K562 (cell line): ENCODE measurements at regions not wholly inside any gene's neighbourhood (a gene's known extent, or its start where the extent isn't known, plus 50 kb on each side); places are given as distances from the start of the nearest gene placed in this dataset.

Experiments used
- ATAC-seq: fragments of 200-7000 bp; cut with Tn5 transposase; 3 replicates; pipeline ENCODE4 v1.9.1; 2020; ENCODE audit warnings: moderate library complexity
- BruUV-seq: library from RNA; stranded (reverse); fragments of 400-500 nt; replicated peaks from 2 replicates; lab custom pipeline; 2021; lab: Mats Ljungman, UMichigan
- CTCF ChIA-PET: fragments of 300-600 bp; formaldehyde crosslinking; extraction: SDS; loops from one replicate; lab custom pipeline; 2021; ENCODE audit warnings: low intra/inter-chr PET ratio; lab: Yijun Ruan, JAX
- POLR2A ChIA-PET: fragments of 300-600, 350-650 bp; sonication (Branson Sonifier 250); formaldehyde crosslinking; extraction: SDS; loops from one replicate; lab custom pipeline; 2021; ENCODE audit warnings: antibody characterized with exemption, inconsistent platforms; lab: Yijun Ruan, JAX
- DNase-seq, 4 experiments: peaks; one replicate each; pipeline versions ENCODE4 v3.0.0 to v3.0.0-alpha.2; 2011 to 2018; ENCODE audit warnings: low spot score in 3 of 4, mixed read lengths in 3 of 4; ENCODE audit errors: extremely low read depth in 1 of 4
- FAIRE-seq: peaks from 2 replicates; lab custom pipeline; 2011; peaks lifted over from hg19 to GRCh38; lab: Jason Lieb, UNC
- H2AFZ ChIP-seq: 2 replicates; pipeline ENCODE4 v1.6.0; 2011; ENCODE audit warnings: low read depth, low read length, control low read depth, inconsistent platforms
- H3K27ac ChIP-seq: fragments of 200-600 bp; 3 replicates; pipeline ENCODE4 v1.8.0; 2011; ENCODE audit warnings: low read depth, mild to moderate bottlenecking, control low read depth, inconsistent platforms, low read length, moderate library complexity, mixed read lengths; ENCODE audit errors: extremely low read depth
- H3K27me3 ChIP-seq, 2 experiments: fragments of 300-600 bp in 1 of 2; 2 replicates in 1 of 2; 3 replicates in 1 of 2; pipeline versions ENCODE4 v1.6.0 to v1.8.0; 2011; ENCODE audit warnings: inconsistent platforms in 2 of 2, low read length in 2 of 2, mild to moderate bottlenecking in 1 of 2, mixed read lengths in 1 of 2, moderate library complexity in 1 of 2; ENCODE audit not compliant: control insufficient read depth in 2 of 2, insufficient read depth in 2 of 2
- H3K36me3 ChIP-seq: fragments of 300-600 bp; 3 replicates; pipeline ENCODE4 v1.8.0; 2011; ENCODE audit warnings: mild to moderate bottlenecking, low read length, inconsistent platforms; ENCODE audit not compliant: control insufficient read depth, insufficient read depth
- H3K4me1 ChIP-seq, 2 experiments: fragments of 200-600 bp in 1 of 2; replicated peaks in 1 of 2; 2 replicates in 1 of 2; 3 replicates in 1 of 2; pipeline versions ENCODE4 v1.5.1 to v1.8.0; 2011; ENCODE audit warnings: inconsistent platforms in 2 of 2, low read length in 2 of 2, mild to moderate bottlenecking in 1 of 2, mixed read lengths in 1 of 2, moderate library complexity in 1 of 2; ENCODE audit not compliant: control insufficient read depth in 2 of 2, insufficient read depth in 2 of 2
- H3K4me2 ChIP-seq: 2 replicates; pipeline ENCODE4 v1.6.1; 2011; ENCODE audit warnings: low read length, control low read depth, inconsistent platforms, mixed read lengths; ENCODE audit not compliant: insufficient read depth
- H3K4me3 ChIP-seq: fragments of 200-600 bp; sonication (generic), shearing (Covaris generic); 2 replicates; pipeline ENCODE4 v1.5.1; 2016; ENCODE audit warnings: control low read depth, inconsistent platforms
- H3K79me2 ChIP-seq: fragments of 200-600 bp; 3 replicates; pipeline ENCODE4 v1.8.0; 2011; ENCODE audit warnings: low read length, inconsistent platforms; ENCODE audit not compliant: control insufficient read depth, insufficient read depth
- H3K9ac ChIP-seq, 2 experiments: 2 replicates each; pipeline versions ENCODE4 v1.6.0 to v1.6.1; 2011; ENCODE audit warnings: low read depth in 2 of 2, low read length in 2 of 2, control low read depth in 1 of 2, inconsistent platforms in 1 of 2, mild to moderate bottlenecking in 1 of 2, mixed read lengths in 1 of 2; ENCODE audit not compliant: insufficient read depth in 1 of 2
- H3K9me1 ChIP-seq: one replicate; pipeline ENCODE4 v1.6.0; 2011; ENCODE audit warnings: inconsistent platforms, mild to moderate bottlenecking, low read length, moderate library complexity; ENCODE audit not compliant: control insufficient read depth, insufficient read depth
- H3K9me3 ChIP-seq: replicated peaks from 2 replicates; pipeline ENCODE4 v1.5.1; 2011; ENCODE audit warnings: low read depth, low read length, inconsistent platforms; ENCODE audit not compliant: control insufficient read depth, insufficient read depth
- H4K20me1 ChIP-seq: replicated peaks from 2 replicates; pipeline ENCODE4 v1.6.1; 2011; ENCODE audit warnings: low read length, inconsistent platforms, mixed read lengths; ENCODE audit not compliant: control insufficient read depth, insufficient read depth
- AFF4 ChIP-seq: sonication (generic); formaldehyde crosslinking; IDR thresholded peaks from 2 replicates; pipeline ENCODE4 v1.8.0; 2023; ENCODE audit warnings: mild to moderate bottlenecking, missing genetic modification reagents
- COPS2 ChIP-seq: fragments of 450-650 bp; conservative IDR thresholded peaks from 2 replicates; pipeline ENCODE4 v1.6.1; 2016; ENCODE audit warnings: mild to moderate bottlenecking, moderate library complexity
- EWSR1 ChIP-seq: fragments of 450-650 bp; IDR thresholded peaks from 2 replicates; pipeline ENCODE4 v1.6.1; 2018; ENCODE audit warnings: borderline replicate concordance, mild to moderate bottlenecking, low read depth, moderate library complexity; ENCODE audit not compliant: partially characterized antibody
- HDAC6 ChIP-seq: IDR thresholded peaks from 2 replicates; pipeline ENCODE4 v1.6.1; 2012; ENCODE audit warnings: low read depth, mild to moderate bottlenecking, control low read depth, inconsistent platforms, low read length, moderate library complexity
- NFE2 ChIP-seq: IDR thresholded peaks from 2 replicates; pipeline ENCODE4 v1.6.1; 2014; ENCODE audit warnings: antibody characterized with exemption, low read depth
- PHB ChIP-seq: fragments of 250-450 bp; sonication (Bioruptor Pico); IDR thresholded peaks from 2 replicates; pipeline ENCODE4 v1.5.0; 2021
- RFX1 ChIP-seq: fragments of 450-650 bp; IDR thresholded peaks from 2 replicates; pipeline ENCODE4 v1.6.1; 2016; ENCODE audit warnings: mild to moderate bottlenecking, moderate library complexity
- SMARCA4 ChIP-seq: fragments of 450-650 bp; IDR thresholded peaks from 2 replicates; pipeline ENCODE4 v1.6.1; 2016
- TAF9B ChIP-seq: fragments of 450-650 bp; IDR thresholded peaks from 2 replicates; pipeline ENCODE4 v1.6.1; 2018; ENCODE audit warnings: mild to moderate bottlenecking; ENCODE audit not compliant: partially characterized antibody
- TARDBP ChIP-seq: fragments of 450-650 bp; IDR thresholded peaks from 2 replicates; pipeline ENCODE4 v1.6.1; 2016
- TEAD1 ChIP-seq, 2 experiments: fragments of 450-650 bp in 1 of 2; sonication (generic) in 1 of 2; formaldehyde crosslinking; IDR thresholded peaks; 2 replicates each; pipeline versions ENCODE4 v1.4.0 to v1.8.0; 2020 to 2022; ENCODE audit warnings: mild to moderate bottlenecking in 2 of 2, missing genetic modification reagents in 1 of 2
- TFE3 ChIP-seq: fragments of 450-650 bp; formaldehyde crosslinking; IDR thresholded peaks from 2 replicates; pipeline ENCODE4 v1.4.0; 2020; ENCODE audit warnings: mild to moderate bottlenecking, mixed read lengths
- WGBS: fragments of 100-300 bp; shearing (Covaris generic); methylation state at CpG from one replicate; pipeline ENCODE4 v1.1.6; 2016; ENCODE audit warnings: low coverage, mixed read lengths; ENCODE audit not compliant: insufficient coverage; ENCODE audit errors: missing lambda C conversion rate; 5-methylcytosine and 5-hydroxymethylcytosine counted together
- in situ Hi-C: fragments of 300-500 bp; cut with MboI; formaldehyde crosslinking; loops from 4 replicates; pipeline ENCODE4 v1.15.0; 2018; ENCODE audit warnings: inconsistent platforms, mixed read lengths
- intact Hi-C: fragments of 100-400 bp; cut with micrococcal nuclease; formaldehyde crosslinking; loops from 2 replicates; pipeline ENCODE4 v1.14.2; 2022

- BruUV-seq, result no TSS peak
- Histone ChIP-seq H3K4me3 (no peak overlapping the region), H3K9me3 (no peaks in the 10 kb centered on the region), H3K4me1 (no peaks in the 10 kb centered on the region), H3K79me2 (no peaks in the 10 kb centered on the region), H2AFZ (no peak overlapping the region), H3K27me3 (peaks cover under 1 to 19% of the 10 kb centered on the region in 2 experiments; a peak in 3 of 5 replicates), H4K20me1 (no peaks in the 10 kb centered on the region), H3K9ac (no peak overlapping the region), H3K4me2 (no peak overlapping the region), H3K9me1 (no peaks in the 10 kb centered on the region), H3K36me3 (no peaks in the 10 kb centered on the region), H3K27ac (no peak overlapping the region)
- intact Hi-C loops (no loop called here), in situ Hi-C loops (no loop called here)
- CTCF ChIA-PET, result no interaction called here
- TF ChIP-seq HDAC6, result no peak
- no peak for TF ChIP-seq TARDBP
- WGBS, result 0% methylated on average over 6 of the region's 6 CpGs
- POLR2A ChIA-PET, result no interaction called here
- ATAC-seq (no peak), FAIRE-seq (no peak), DNase-seq (no peak)
These were observed 87.7 kb downstream of the DLL1 start for GRCh38 chr6:170203212-170203611.

GRCh38 chr6:170202416-170203135 is 88.3 kb downstream of the DLL1 start:
- H3K9me1 ChIP-seq, result no peaks in the 10 kb centered on the region
- no peak for ATAC-seq
- no peak overlapping the region for H3K27ac ChIP-seq
- no peaks in the 10 kb centered on the region for H3K4me1 ChIP-seq
- FAIRE-seq, result no peak
- H4K20me1 ChIP-seq, result no peaks in the 10 kb centered on the region
- POLR2A ChIA-PET, result no interaction called here
- no peak overlapping the region for H3K4me2 ChIP-seq
- intact Hi-C loops (no loop called here), in situ Hi-C loops (no loop called here)
- H3K27me3 ChIP-seq, result peaks cover 0 to 13% of the 10 kb centered on the region in 2 experiments; a peak in 1 of 5 replicates
- no peak overlapping the region for H2AFZ ChIP-seq
- 1% methylated on average over 13 of the region's 13 CpGs for WGBS
- H3K9me3 ChIP-seq, result no peaks in the 10 kb centered on the region
- no peak overlapping the region for H3K4me3 ChIP-seq
- CTCF ChIA-PET, result no interaction called here
- no peak overlapping the region for H3K9ac ChIP-seq
- H3K79me2 ChIP-seq, result no peaks in the 10 kb centered on the region
- H3K36me3 ChIP-seq, result no peaks in the 10 kb centered on the region
- no TSS peak for BruUV-seq
- no peak for DNase-seq
- no peak for TF ChIP-seq EWSR1
- TF ChIP-seq TAF9B, result no peak
- no peak for TF ChIP-seq NFE2
- no peak for TF ChIP-seq SMARCA4
- no peak for TF ChIP-seq TEAD1 (CRISPR knock-in tag; IDR thresholded peaks at IDR 0.05)
- no peak for TF ChIP-seq TFE3 (CRISPR knock-in tag)
- no peak for TF ChIP-seq PHB (CRISPR knock-in tag)
- TF ChIP-seq AFF4 (CRISPR knock-in tag), result no peak
- no peak for TF ChIP-seq RFX1
- TF ChIP-seq COPS2, result no peak
